GM13977 (cell line): ENCODE measurements at regions not wholly inside any gene's neighbourhood (a gene's known extent, or its start where the extent isn't known, plus 50 kb on each side); places are given as distances from the start of the nearest gene placed in this dataset.

ENCODE experiments used
- DNase-seq: peaks from one replicate; pipeline ENCODE4 v3.0.0; 2012; ENCODE audit warnings: low spot score
- in situ Hi-C: fragments of 300-500 bp; cut with MboI; formaldehyde crosslinking; loops from one replicate; pipeline ENCODE4 v1.12.0; 2022; ENCODE audit warnings: low sequenced_read_pairs, low pct_unique_long_range_greater_than_20kb, mixed read lengths, inconsistent platforms; ENCODE audit not compliant: unreplicated experiment
- TF ChIP-seq, protein P1 (sequence below): IDR thresholded peaks from 2 replicates; pipeline ENCODE4 v1.5.1; 2012; ENCODE audit warnings: mild to moderate bottlenecking, control low read depth; ENCODE audit not compliant: insufficient read depth; ENCODE audit errors: extremely low read depth, missing control alignments

DNA sequence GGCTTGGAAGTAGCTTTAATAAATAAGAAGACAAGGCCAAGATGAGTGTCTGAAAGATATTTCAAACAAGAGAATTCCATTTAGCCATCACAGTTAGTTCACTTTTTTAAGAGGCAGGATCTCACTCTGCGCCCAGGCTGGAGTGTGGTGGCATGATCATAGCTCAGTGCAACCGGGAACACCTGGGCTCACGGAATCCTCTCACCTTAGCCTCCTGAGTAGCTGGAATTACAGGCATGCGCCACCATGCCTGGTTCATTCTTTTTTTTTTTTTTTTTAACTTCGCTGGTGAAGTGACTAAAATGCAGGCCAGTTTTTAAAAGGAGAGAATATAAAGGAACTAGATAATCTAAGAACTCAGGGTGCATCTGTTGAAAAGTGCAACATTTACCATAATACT, 200.3 kb downstream of the KCTD12 start:
- DNase-seq, result no peak
- TF ChIP-seq, protein P1, sequence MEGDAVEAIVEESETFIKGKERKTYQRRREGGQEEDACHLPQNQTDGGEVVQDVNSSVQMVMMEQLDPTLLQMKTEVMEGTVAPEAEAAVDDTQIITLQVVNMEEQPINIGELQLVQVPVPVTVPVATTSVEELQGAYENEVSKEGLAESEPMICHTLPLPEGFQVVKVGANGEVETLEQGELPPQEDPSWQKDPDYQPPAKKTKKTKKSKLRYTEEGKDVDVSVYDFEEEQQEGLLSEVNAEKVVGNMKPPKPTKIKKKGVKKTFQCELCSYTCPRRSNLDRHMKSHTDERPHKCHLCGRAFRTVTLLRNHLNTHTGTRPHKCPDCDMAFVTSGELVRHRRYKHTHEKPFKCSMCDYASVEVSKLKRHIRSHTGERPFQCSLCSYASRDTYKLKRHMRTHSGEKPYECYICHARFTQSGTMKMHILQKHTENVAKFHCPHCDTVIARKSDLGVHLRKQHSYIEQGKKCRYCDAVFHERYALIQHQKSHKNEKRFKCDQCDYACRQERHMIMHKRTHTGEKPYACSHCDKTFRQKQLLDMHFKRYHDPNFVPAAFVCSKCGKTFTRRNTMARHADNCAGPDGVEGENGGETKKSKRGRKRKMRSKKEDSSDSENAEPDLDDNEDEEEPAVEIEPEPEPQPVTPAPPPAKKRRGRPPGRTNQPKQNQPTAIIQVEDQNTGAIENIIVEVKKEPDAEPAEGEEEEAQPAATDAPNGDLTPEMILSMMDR, result no peak
- in situ Hi-C loops, result no loop called here

DNA sequence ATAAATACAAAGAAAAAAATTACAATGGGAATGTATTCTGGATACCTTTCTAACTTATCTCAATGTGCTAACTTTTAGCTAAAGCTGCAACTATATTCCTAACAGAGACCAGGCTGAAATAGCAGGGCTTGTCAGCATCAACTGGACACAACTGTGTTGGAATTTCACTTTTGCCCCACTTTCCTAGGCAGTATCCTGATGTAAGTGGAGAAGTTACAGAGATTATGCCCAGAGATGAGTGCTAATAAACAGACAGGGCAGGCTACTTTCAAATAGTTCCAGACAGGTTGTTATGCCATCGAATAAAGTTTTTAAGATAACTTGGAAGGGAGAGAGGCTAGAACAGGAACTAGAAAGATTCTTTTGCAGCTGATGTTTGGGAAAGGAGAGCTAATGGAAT, 201.9 kb downstream of the KCTD12 start:
- no peak for DNase-seq
- TF ChIP-seq, protein P1, result no peak
- in situ Hi-C loops, result no loop called here

DNA sequence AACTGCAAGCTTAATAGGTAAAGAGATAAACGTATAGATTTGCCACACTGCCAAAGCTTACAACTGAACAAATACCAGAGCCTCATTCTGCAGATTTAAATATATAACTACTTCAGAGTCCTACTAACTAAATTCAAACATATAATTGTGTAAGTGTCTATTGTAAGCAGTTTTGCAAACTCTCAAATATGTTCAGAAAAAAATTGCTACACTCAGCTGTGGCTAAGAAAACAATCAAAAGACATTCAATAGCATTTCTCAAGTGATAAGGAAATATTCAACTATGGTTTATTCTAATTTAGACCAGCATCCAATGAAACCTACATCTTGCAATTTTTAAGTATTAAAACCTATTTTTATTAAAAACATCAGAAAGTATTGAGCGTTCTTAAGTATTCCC, 202.4 kb downstream of the KCTD12 start:
- DNase-seq, result no peak
- in situ Hi-C loops, result no loop called here
- TF ChIP-seq, protein P1, result no peak

DNA sequence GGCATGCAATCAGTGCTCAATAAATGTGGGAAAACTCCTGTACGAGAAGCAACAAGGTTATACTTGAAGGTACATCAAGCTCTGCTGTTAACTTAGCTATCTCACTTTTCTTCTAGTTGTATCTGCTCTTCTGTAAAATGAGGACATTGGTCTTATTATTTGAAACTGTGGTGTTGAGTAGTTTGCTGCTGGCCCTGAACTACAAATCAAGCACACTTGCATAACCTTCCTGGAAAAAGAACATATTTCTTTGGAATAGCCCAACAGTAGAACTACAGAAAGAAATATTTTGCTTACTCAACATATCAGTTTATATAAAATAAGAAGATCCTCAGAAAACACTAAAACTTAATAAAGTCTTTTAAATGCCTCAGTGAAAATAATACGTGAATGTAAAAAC, 203.0 kb downstream of the KCTD12 start:
- in situ Hi-C loops, result no loop called here
- DNase-seq, result no peak
- TF ChIP-seq, protein P1, result no peak

DNA sequence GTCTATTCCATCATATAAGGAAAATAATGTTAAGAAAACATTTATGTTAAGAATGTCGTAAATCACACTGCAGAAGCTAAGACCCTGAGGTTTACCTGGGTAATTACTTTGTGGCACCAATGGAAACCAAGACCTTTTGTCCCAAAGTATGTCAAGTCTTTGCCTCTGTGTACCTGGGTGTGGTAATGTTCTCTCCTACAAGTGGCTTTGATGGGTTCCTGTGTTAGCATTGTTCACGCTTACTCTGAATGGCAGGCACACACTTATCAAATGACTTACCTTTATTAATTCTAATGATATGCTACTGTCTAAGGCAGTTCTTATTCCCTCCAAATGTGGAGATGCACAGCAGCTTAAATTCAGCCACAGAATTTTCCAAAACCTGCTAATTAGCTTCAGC, 206.1 kb downstream of the KCTD12 start:
- in situ Hi-C loops, result no loop called here
- TF ChIP-seq, protein P1, result no peak
- DNase-seq, result no peak

DNA sequence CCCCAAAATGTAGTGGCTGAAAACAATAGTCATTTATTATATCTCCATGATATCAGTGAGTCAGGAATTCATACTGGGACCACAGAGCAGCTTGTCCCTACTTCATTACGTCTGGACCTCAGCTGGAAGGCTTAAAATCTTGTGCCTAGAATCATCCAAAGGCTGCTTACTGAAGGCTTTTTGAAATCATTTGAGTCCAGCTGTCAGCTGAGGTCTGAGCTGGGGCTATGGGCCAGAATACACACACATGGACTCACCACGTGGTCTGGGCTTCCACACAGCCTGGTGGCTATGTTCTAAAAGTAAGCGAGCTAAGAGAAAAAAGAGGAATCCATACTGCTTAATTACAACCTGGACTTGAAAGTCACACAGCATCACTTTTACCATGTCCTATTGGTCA, 209.2 kb downstream of the KCTD12 start:
- TF ChIP-seq, protein P1, result no peak
- no peak for DNase-seq
- in situ Hi-C loops, result no loop called here

DNA sequence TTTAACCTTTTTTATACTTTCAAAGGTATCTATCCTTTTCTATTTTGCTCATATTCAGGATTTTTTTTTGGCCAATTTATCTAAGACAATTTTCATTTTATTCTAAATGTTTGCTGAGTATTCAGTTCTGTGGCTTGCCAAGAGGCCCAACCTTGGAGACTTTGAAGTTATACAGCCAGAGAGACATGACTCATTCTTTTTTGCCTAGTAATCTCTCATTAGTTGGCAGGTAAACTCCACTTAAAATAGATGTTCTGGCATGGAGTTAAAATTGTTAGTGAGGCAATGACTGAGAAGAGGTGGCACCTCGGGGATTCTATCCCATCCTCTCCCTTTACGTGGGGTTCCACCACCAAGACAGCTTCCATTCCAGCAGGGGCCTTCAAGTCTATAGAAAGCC, 213.8 kb downstream of the KCTD12 start:
- TF ChIP-seq, protein P1, result no peak
- in situ Hi-C loops, result no loop called here
- DNase-seq, result no peak
